ENCODE measurements at regions not wholly inside any gene's neighbourhood (a gene's known extent, or its start where the extent isn't known, plus 50 kb on each side); places are given as distances from the start of the nearest gene placed in this dataset.

GRCh38 chr17:27386206-27387075 is 69.8 kb upstream of the KSR1 start:
- peaks cover 0 to 25% (median 14%) of the 10 kb centered on the region in 4 donors for H3K4me1 ChIP-seq
- no peak for DNase-seq
- H3K9me3 ChIP-seq: no peaks in the 10 kb centered on the region
- no peaks in the 10 kb centered on the region for H3K27me3 ChIP-seq
- TF ChIP-seq CTCF (IDR thresholded peaks at IDR 0.05) (no peak), POLR2AphosphoS5 (IDR thresholded peaks at IDR 0.05) (no peak), EP300 (IDR thresholded peaks at IDR 0.05) (no peak), POLR2A (IDR thresholded peaks at IDR 0.05) (no peak)
- H3K36me3 ChIP-seq: no peaks in the 10 kb centered on the region
- intact Hi-C loops (cut with DNase I): loop anchor here (10.0 kb wide), 1 partner anchor 68 kb away; the partner anchor contains the start of gene KSR1
- 93% methylated on average over 12 of the region's 12 CpGs for WGBS, 2 donors
- H3K27ac ChIP-seq: no peak overlapping the region
- H3K4me3 ChIP-seq: no peak overlapping the region

GRCh38 chr17:27389542-27390140 is 66.6 kb upstream of the KSR1 start:
- no peaks in the 10 kb centered on the region for H3K27me3 ChIP-seq
- no peak for DNase-seq
- intact Hi-C loops (cut with DNase I): loop anchor here (10.0 kb wide), 1 partner anchor 65 kb away; the partner anchor contains the start of gene KSR1
- no peaks in the 10 kb centered on the region for H3K9me3 ChIP-seq
- WGBS, 2 donors: 94 to 96% methylated on average over 4 of the region's 4 CpGs
- peaks cover 0 to 4% (median 3%) of the 10 kb centered on the region in 4 donors for H3K4me1 ChIP-seq
- H3K4me3 ChIP-seq: no peak overlapping the region
- H3K27ac ChIP-seq: no peak overlapping the region
- H3K36me3 ChIP-seq: no peaks in the 10 kb centered on the region
- TF ChIP-seq EP300 (IDR thresholded peaks at IDR 0.05): no peak
- no peak for TF ChIP-seq CTCF (IDR thresholded peaks at IDR 0.05)
- no peak for TF ChIP-seq POLR2A (IDR thresholded peaks at IDR 0.05)
- TF ChIP-seq POLR2AphosphoS5 (IDR thresholded peaks at IDR 0.05): no peak

- Histone ChIP-seq H3K27ac (peak overlapping the region in 1 of 4 donors; percentile 19), H3K36me3 (no peaks in the 10 kb centered on the region), H3K27me3 (no peaks in the 10 kb centered on the region), H3K9me3 (no peaks in the 10 kb centered on the region), H3K4me1 (no peaks in the 10 kb centered on the region), H3K4me3 (no peak overlapping the region)
- 90 to 93% methylated on average over 8 of the region's 8 CpGs for WGBS, 2 donors
- no peak for DNase-seq
- intact Hi-C loops (cut with DNase I): no loop called here
- peak in 1 of 4 donors; percentile 7 for TF ChIP-seq POLR2AphosphoS5 (IDR thresholded peaks at IDR 0.05)
- peak in 1 of 4 donors; percentile 20 for TF ChIP-seq EP300 (IDR thresholded peaks at IDR 0.05)
- TF ChIP-seq POLR2A (IDR thresholded peaks at IDR 0.05): no peak
These were observed 65.7 kb upstream of the KSR1 start for GRCh38 chr17:27390540-27390939.

- TF ChIP-seq CTCF (IDR thresholded peaks at IDR 0.05) (no peak), POLR2A (IDR thresholded peaks at IDR 0.05) (no peak), EP300 (IDR thresholded peaks at IDR 0.05) (no peak), POLR2AphosphoS5 (IDR thresholded peaks at IDR 0.05) (no peak)
- 49 to 82% methylated on average over 1 of the region's 1 CpG for WGBS, 2 donors
These were observed 64.8 kb upstream of the KSR1 start for GRCh38 chr17:27391427-27391826.

GRCh38 chr17:27396045-27396444 is 60.2 kb upstream of the KSR1 start:
- Histone ChIP-seq H3K9me3 (no peaks in the 10 kb centered on the region), H3K4me3 (no peak overlapping the region), H3K36me3 (no peaks in the 10 kb centered on the region), H3K4me1 (no peaks in the 10 kb centered on the region), H3K27me3 (no peaks in the 10 kb centered on the region), H3K27ac (no peak overlapping the region)
- DNase-seq: no peak
- TF ChIP-seq POLR2A (IDR thresholded peaks at IDR 0.05) (no peak), POLR2AphosphoS5 (IDR thresholded peaks at IDR 0.05) (no peak), EP300 (IDR thresholded peaks at IDR 0.05) (no peak), CTCF (IDR thresholded peaks at IDR 0.05) (no peak)
- WGBS, 2 donors: 80 to 88% methylated on average over 1 of the region's 1 CpG
- intact Hi-C loops (cut with DNase I): no loop called here

More at GRCh38 chr17:27391427-27391826, 64.8 kb upstream of the KSR1 start:
- no peaks in the 10 kb centered on the region for H3K27me3 ChIP-seq
- no peaks in the 10 kb centered on the region for H3K9me3 ChIP-seq
- H3K4me3 ChIP-seq: no peak overlapping the region
- DNase-seq: no peak
- intact Hi-C loops (cut with DNase I): no loop called here
- no peaks in the 10 kb centered on the region for H3K4me1 ChIP-seq
- H3K27ac ChIP-seq: no peak overlapping the region
- no peaks in the 10 kb centered on the region for H3K36me3 ChIP-seq

Data from sigmoid colon (tissue), 6 donors.